ENCODE measurements at regions not wholly inside any gene's neighbourhood (a gene's known extent, or its start where the extent isn't known, plus 50 kb on each side); places are given as distances from the start of the nearest gene placed in this dataset.

DNA sequence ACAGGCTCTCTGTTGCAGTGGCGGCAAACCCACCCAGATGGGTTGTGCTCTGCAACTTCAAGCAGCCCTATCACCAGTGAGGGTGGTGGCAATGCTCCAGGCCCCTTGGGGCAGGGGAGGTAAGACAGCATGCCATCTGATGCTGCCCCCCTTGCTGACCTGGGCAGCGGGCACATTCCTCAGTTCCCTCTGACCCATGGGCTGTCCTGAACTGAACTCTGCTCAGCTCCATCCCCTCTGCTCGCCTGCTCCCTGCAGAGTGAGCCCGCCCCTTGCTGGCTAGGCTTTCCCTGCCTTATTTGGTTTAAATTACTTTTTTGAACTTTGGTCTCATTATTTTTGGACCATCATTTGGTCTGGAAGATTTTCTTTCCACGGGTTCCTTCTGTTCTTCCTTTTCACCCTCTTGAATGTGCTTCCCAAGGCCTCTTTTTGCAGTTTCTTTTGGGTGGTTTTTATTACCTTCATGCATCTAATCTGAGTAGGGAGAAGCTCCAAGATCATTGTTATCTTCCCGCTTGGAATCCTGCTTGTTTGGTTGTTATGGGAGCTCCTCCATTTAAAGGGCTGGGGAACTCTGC is 565.4 kb downstream of the TNS1 start:
- no peaks in the 10 kb centered on the region for H4K20me1 ChIP-seq (ENCODE audit: insufficient read depth)
- TF ChIP-seq EZH2 (IDR thresholded peaks at IDR 0.05; ENCODE audit: low read depth) = no peak
- H3K4me1 ChIP-seq (replicated peaks; ENCODE audit: insufficient read depth) = peaks cover 4% of the 10 kb centered on the region; the same call in 1 of the 2 replicates
- no peaks in the 10 kb centered on the region for H3K79me2 ChIP-seq (ENCODE audit: low read depth)
- H3K27ac ChIP-seq = no peak overlapping the region
- no peaks in the 10 kb centered on the region for H3K9me2 ChIP-seq (ENCODE audit: insufficient read depth)
- H3K4me3 ChIP-seq = no peak overlapping the region
- ChIA-PET CTCF (no interaction called here), POLR2A (ENCODE audit: unreplicated experiment) (no interaction called here)
- intact Hi-C loops (cut with micrococcal nuclease; ENCODE audit: unreplicated experiment) = no loop called here
- DNase-seq = no peak
- no peaks in the 10 kb centered on the region for H3K9me3 ChIP-seq (ENCODE audit: insufficient read depth, low read depth)
- no peak overlapping the region for H2AFZ ChIP-seq
- no peaks in the 10 kb centered on the region for H3K27me3 ChIP-seq (ENCODE audit: insufficient read depth, low read depth)
- H3K36me3 ChIP-seq (ENCODE audit: low read depth) = no peaks in the 10 kb centered on the region
- H3K4me2 ChIP-seq = no peak overlapping the region
- BruUV-seq (replicated peaks) = no TSS peak
- H3F3A ChIP-seq (ENCODE audit: insufficient read depth, low read depth) = no peaks in the 10 kb centered on the region; the same call in 1 of the 2 replicates

DNA sequence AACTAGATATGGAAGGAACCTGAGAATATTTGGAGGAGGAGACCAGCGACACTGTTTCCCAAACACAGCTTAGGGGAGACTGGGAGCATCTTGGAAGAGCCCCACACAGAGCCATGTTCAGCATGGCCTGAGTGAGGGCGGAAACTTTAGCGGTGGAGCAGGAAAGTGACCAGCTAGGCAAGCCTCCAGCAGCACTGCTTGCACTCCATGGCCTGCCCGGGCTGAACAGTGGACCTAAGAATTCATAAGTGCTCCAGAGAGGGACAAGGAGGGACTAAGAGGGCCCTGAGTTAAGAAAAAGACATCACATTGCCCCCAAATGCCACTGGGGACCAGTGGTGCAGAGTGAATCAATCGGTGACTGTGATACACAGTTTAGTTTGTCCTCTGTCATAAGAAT is 566.4 kb downstream of the TNS1 start:
- intact Hi-C loops (cut with micrococcal nuclease; ENCODE audit: unreplicated experiment) = no loop called here
- ChIA-PET CTCF (no interaction called here), POLR2A (ENCODE audit: unreplicated experiment) (no interaction called here)
- H3K9me2 ChIP-seq (ENCODE audit: insufficient read depth) = no peaks in the 10 kb centered on the region
- TF ChIP-seq CTCF (conservative IDR thresholded peaks at IDR 0.05) = no peak
- no peak for TF ChIP-seq EZH2 (IDR thresholded peaks at IDR 0.05; ENCODE audit: low read depth)
- no peak for DNase-seq
- no peak overlapping the region for H3K4me2 ChIP-seq
- no peaks in the 10 kb centered on the region for H3K36me3 ChIP-seq (ENCODE audit: low read depth)
- H3K4me1 ChIP-seq (replicated peaks; ENCODE audit: insufficient read depth) = peaks cover 2% of the 10 kb centered on the region; the same call in 1 of the 2 replicates
- BruUV-seq (replicated peaks) = no TSS peak
- no peaks in the 10 kb centered on the region for H3K27me3 ChIP-seq (ENCODE audit: insufficient read depth, low read depth)
- H2AFZ ChIP-seq = no peak overlapping the region
- H4K20me1 ChIP-seq (ENCODE audit: insufficient read depth) = no peaks in the 10 kb centered on the region
- no peaks in the 10 kb centered on the region for H3K79me2 ChIP-seq (ENCODE audit: low read depth)
- H3F3A ChIP-seq (ENCODE audit: insufficient read depth, low read depth) = no peaks in the 10 kb centered on the region; the same call in 1 of the 2 replicates
- H3K27ac ChIP-seq = no peak overlapping the region
- H3K4me3 ChIP-seq = no peak overlapping the region
- H3K9me3 ChIP-seq (ENCODE audit: insufficient read depth, low read depth) = no peaks in the 10 kb centered on the region

DNA sequence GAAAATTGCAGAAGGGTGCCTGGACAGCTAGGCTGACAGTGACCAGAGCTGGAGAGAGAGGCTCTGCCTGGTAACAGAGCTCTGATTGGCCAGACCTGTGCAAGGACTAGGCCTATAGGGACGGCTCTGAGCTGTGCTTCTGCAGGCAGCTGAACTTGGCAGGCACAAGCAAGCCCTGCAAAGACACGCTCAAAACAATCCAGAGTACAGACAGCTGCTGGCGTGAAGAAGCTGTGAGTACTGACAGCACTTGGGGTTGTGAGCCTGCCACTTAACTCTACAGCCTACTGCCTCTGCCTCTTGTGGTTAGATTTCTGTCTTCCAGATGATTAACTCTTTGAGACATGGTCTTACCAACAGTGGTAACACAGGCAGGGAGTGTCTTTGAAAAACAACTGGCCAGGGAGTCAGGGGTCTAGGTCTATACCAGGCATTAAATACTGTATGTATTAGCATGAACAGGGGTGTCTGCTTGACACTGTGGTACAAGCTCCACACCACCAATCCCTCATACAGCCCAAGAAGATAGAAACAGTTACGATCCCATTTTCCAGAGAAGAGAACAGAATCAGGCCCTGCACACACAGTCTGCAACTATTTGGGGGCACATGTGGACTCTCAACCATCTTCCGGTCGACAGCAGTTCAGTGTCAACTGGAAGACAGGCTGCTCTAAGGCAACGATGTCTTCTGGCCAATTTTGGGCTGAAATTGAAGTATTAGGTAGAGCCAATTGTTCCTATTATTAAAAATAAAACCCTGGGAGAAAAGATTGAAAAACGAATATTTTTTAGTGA is 568.4 kb downstream of the TNS1 start:
- intact Hi-C loops (cut with micrococcal nuclease; ENCODE audit: unreplicated experiment) = loop anchor here (2.0 kb wide), 1 partner anchor 16 kb away; no protein-coding TSS in a partner anchor
- Histone ChIP-seq H3K4me2 (no peak overlapping the region), H3K9me2 (ENCODE audit: insufficient read depth) (no peaks in the 10 kb centered on the region), H3K4me3 (no peak overlapping the region), H3K27me3 (ENCODE audit: insufficient read depth, low read depth) (no peaks in the 10 kb centered on the region), H4K20me1 (ENCODE audit: insufficient read depth) (no peaks in the 10 kb centered on the region), H3K27ac (no peak overlapping the region), H3K9me3 (ENCODE audit: insufficient read depth, low read depth) (no peaks in the 10 kb centered on the region), H3K79me2 (ENCODE audit: low read depth) (no peaks in the 10 kb centered on the region), H3K36me3 (ENCODE audit: low read depth) (no peaks in the 10 kb centered on the region), H2AFZ (no peak overlapping the region), H3F3A (ENCODE audit: insufficient read depth, low read depth) (no peaks in the 10 kb centered on the region; the same call in 1 of the 2 replicates), H3K4me1 (replicated peaks; ENCODE audit: insufficient read depth) (no peaks in the 10 kb centered on the region)
- ChIA-PET POLR2A (ENCODE audit: unreplicated experiment) (interaction anchor here (0.6 to 0.7 kb wide), 2 partner anchors 9 to 73 kb away, joined by 4 to 18 read pairs; no protein-coding TSS in a partner anchor), CTCF (no interaction called here)
- no TSS peak for BruUV-seq (replicated peaks)
- peak; percentile 52 to 73 for DNase-seq
- TF ChIP-seq EZH2 (IDR thresholded peaks at IDR 0.05; ENCODE audit: low read depth) (no peak), CTCF (conservative IDR thresholded peaks at IDR 0.05) (no peak)

All from PC-9 (cell line).